CD4-positive, alpha-beta T cell treated with Interleukin-17A for 1 hour (primary cell): ENCODE measurements at regions not wholly inside any gene's neighbourhood (a gene's known extent, or its start where the extent isn't known, plus 50 kb on each side); places are given as distances from the start of the nearest gene placed in this dataset.
"Not testable (repeated sequence)": the region's sequence is repeated elsewhere in the genome, so short reads cannot be mapped to it uniquely, and the experiment has no call there.

Experiments
- DNase-seq: peaks from one replicate; pipeline ENCODE4 v3.0.0-alpha.2; 2020

DNA sequence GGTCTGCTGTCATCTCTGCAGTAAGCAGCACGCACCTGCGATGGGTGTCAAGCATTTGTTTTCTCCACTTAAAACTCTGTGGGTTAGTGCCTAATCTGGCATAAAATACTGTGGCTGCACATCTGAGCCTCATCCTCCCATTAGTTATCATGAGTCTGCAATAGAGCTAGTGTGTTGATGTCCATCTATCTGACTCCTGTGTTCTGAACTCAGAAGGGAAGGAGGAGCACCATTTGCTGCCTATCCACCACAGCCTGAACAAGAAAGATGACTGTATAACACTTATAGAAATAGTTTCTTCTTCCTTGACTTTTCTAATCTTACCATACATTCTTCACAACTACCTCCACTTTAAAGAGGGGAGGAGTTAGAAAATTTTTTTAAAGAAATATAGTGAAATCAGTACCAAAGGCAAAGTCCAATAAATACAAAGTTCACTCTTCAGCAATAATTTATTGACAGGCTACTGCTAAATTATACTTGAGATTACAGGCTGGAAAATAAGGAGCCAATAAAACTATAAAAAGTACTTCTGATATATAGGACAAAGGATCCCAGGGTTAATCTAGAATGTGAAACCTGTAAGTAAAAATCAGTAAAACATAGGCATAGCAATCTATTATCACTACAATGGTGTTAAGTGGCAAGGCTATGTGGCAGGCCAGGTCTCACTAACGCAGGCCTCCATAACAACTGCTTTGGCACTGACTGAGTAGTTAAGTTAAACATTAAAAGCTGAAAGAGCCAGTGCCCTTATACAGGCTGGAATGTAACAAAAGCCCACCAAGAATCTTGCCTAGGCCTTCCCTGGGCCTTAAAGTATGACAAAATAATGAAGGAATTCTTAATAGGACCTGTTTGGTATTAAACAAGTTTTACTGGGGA is 70.2 kb downstream of the LGALS9C start:
- not testable (repeated sequence) for DNase-seq

DNA sequence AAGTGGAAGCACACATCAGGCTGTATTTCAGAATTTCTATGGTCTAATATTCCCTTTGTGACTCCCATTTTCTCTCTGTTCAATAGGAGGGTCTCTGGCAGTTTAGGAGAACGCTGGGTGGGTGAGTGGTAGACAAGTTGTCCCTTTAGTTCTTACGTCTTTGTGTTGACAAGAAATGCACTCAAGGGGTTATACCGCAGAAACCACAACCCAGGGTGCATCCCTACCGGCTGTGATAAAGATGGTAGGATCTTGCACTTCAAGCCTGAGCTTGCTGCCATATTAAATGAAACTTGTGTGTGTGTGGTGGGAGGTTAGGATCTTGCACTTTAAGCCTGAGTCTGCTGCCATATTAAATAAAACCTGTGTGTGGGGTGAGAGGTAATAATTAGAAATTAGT is 80.5 kb downstream of the LGALS9C start:
- DNase-seq, result not testable (repeated sequence)

DNA sequence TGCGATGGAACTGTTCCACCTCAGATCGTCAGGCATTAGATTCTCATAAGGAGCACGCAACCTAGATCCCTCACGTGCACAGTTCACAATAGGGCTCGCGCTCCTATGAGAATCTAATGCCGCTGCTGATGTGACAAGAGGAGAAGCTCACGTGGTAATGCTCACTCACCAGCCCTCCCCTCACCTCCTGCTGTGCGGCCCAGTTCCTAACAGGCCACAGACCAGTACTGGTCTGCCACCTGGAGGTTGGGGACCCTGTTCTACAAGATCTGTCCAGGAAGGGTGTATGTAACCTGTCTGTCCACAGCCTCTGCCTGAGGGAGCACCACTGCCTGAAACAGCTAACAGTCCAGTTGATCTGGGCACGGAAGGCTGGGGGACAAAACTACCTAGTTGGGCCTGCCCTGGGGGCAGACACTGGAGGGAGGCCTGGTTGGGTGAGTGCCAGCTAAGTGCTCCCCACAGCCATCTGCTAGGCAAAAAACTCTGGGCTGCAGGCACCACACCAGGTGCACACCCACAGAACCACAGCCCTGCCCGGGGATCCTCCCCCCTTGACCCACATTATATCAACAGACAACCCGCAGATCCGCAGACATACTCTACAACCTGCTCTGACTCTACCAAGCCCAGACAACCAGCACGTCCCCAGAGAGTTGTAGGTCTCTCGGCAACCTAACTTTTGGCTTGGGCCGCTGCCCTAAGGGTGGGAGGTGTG is 80.7 kb downstream of the TBC1D28 start:
- peak; percentile 47 for DNase-seq

DNA sequence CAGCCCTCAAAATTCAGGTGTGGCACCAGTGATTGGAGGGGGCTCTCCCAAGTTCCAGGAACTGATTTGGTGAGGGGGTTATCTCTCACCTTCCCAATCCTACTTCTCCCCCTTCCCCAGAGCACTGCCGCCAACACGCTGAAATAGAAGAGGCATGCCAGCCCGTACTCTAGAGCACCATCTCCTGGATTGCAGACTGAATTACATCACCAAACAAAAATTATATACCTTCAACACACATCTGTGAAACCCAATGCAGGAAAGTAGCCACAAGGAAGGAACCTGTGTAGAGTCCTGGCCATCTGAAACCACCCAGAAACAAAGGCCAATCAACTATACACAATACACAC is 80.1 kb downstream of the TBC1D28 start:
- peak; percentile 54 for DNase-seq

DNA sequence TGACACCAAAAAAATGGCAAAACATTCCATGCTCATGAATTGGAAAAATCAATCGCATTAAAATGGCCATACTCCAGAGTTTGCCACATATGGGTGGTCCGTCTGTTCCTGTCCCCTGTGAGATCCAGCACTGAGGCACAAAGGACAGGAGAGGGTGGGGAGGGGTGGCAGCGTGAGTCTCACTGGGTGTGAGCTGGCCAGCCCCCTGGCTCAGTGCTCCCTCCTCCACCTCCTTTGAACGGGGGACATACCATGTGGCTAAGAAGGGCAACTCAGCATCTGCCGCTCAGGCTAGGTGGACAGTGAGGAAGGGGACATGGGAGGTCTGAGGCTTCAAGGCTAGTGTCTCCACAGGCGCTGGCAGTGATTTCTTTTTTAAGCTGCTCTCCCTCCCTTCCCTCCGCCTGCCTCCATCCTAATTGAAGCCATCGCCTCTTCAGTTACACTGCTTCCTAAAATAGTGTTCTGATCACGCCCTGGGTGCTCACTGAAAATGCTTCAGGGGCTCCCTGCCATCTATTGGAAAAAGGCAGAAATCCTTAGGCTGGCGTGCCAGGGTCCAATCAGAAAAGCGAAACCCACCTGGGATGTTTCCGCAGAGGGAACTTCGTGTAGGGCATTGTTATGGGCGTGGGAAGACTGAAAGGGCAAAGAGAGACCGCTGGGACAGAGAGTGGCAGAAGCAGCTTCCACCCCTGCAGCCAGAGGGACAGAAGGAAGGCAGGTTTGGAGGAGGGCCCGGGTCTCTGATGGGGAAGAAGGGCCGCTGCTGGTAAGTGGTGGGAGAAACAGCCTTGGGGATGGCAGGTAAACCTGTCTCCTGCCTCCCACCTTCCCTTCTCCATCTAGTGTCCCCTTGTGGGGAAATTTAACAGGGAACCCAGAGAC is 75.8 kb downstream of the TBC1D28 start:
- DNase-seq, result not testable (repeated sequence)

DNA sequence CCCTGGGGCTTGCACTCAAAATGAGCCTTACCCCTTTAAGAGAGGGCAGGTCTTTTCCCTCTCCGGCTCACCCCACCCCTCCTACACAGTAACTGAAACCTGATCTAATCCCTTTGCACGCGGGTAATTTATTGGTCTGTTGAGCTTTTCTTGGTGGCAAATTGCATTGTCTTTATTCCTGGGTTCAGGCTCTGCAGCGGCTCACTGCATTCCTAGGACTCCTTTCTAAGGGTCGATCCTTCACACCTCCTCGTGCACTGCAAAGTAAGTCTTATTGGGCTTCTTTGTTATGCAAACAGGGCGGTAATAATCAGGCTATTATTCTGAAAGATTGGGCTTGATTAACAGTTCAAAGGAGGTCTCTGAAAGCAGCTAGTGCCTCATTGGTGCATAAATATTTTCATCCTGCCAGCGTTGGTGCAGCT is 74.7 kb downstream of the TBC1D28 start:
- DNase-seq, result not testable (repeated sequence)

DNA sequence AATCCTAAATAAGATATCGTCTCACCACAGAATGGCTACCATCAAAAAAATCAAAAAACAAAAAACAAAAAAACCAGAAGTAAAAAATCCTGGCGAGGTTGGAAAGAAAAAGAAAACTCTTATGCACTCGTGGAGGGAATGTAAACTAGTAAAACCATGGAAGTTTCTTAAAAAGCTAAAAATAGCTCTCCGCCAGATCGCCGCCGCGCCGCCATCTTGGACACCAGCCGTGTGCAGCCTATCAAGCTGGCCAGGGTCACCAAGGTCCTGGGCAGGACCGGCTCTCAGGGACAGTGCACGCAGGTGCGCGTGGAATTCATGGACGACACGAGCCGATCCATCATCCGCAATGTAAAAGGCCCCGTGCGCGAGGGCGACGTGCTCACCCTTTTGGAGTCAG is 71.7 kb downstream of the TBC1D28 start:
- not testable (repeated sequence) for DNase-seq

DNA sequence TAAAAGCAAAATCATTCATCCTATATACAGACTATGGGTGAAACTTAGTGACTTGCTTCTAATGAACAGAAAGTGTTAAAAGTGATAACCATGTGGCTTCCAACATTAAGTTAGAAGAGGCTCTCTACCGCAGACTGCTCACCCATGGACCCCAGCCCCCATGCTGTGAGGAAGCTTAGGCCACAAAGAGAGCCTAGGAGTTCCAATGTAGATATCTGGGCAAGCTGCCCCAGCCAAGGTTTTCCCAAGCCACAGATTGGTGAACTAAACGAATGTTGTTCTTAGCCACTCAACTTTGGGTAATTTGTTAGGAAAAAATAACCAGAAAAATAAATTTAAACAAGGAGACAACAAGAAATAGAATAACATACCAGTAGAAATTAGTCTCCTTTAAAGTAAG is 70.1 kb downstream of the TBC1D28 start:
- not testable (repeated sequence) for DNase-seq
